CD4-positive, alpha-beta memory T cell (primary cell): ENCODE measurements at regions not wholly inside any gene's neighbourhood (a gene's known extent, or its start where the extent isn't known, plus 50 kb on each side); places are given as distances from the start of the nearest gene placed in this dataset.

ENCODE experiments used
- CTCF ChIA-PET: fragments of 350-600 bp; sonication (Branson Sonifier 250); formaldehyde crosslinking; loops from one replicate; lab custom pipeline; 2021; ENCODE audit warnings: inconsistent platforms; ENCODE audit not compliant: partially characterized antibody; lab: Charles Lee
- POLR2A ChIA-PET: fragments of 350-600 bp; sonication (Branson Sonifier 250); formaldehyde crosslinking; loops from one replicate; lab custom pipeline; 2021; ENCODE audit not compliant: partially characterized antibody; lab: Charles Lee
- DNase-seq, 5 donors: peaks; one replicate each; pipeline versions ENCODE4 v3.0.0 to v3.0.0-alpha.2; 2020 to 2022; ENCODE audit warnings: mixed read lengths in 1 of 5
- H3K27ac ChIP-seq: one replicate; pipeline ENCODE4 v1.7.0; 2013; ENCODE audit warnings: low read depth, low read length
- H3K27me3 ChIP-seq: 2 replicates; pipeline ENCODE4 v1.7.0; 2013; ENCODE audit warnings: mild to moderate bottlenecking, low read length, moderate library complexity; ENCODE audit not compliant: insufficient read depth
- H3K36me3 ChIP-seq: 2 replicates; pipeline ENCODE4 v1.7.0; 2013; ENCODE audit warnings: mild to moderate bottlenecking, low read length, moderate library complexity; ENCODE audit not compliant: insufficient read depth
- H3K4me1 ChIP-seq: 2 replicates; pipeline ENCODE4 v1.7.0; 2013; ENCODE audit warnings: mild to moderate bottlenecking, low read length, moderate library complexity; ENCODE audit not compliant: insufficient read depth
- H3K4me3 ChIP-seq, 2 donors: one replicate each; pipeline ENCODE4 v1.7.0; 2013; ENCODE audit warnings: low read length in 2 of 2, mild to moderate bottlenecking in 1 of 2
- H3K9me3 ChIP-seq, 2 donors: one replicate each; pipeline ENCODE4 v1.7.0; 2013; ENCODE audit warnings: low read length in 2 of 2, control low read depth in 1 of 2; ENCODE audit not compliant: control insufficient read depth in 1 of 2
- H3K27ac Mint-ChIP-seq, 7 donors: one replicate each; pipeline ENCODE4 v1.8.0; 2020 to 2021; ENCODE audit warnings: mixed read lengths in 7 of 7, mild to moderate bottlenecking in 6 of 7, inconsistent platforms in 3 of 7, moderate library complexity in 3 of 7
- H3K27me3 Mint-ChIP-seq, 2 donors: one replicate each; pipeline ENCODE4 v1.8.0; 2020 to 2021; ENCODE audit warnings: mixed read lengths in 2 of 2
- H3K36me3 Mint-ChIP-seq, 2 donors: one replicate each; pipeline ENCODE4 v1.8.0; 2020 to 2021; ENCODE audit warnings: mixed read lengths in 2 of 2, inconsistent platforms in 1 of 2, mild to moderate bottlenecking in 1 of 2
- H3K4me1 Mint-ChIP-seq, 4 donors: one replicate each; pipeline ENCODE4 v1.8.0; 2020 to 2021; ENCODE audit warnings: mixed read lengths in 4 of 4, mild to moderate bottlenecking in 1 of 4
- H3K4me3 Mint-ChIP-seq, 8 donors: one replicate each; pipeline ENCODE4 v1.8.0; 2020 to 2021; ENCODE audit warnings: mixed read lengths in 8 of 8, mild to moderate bottlenecking in 7 of 8, moderate library complexity in 6 of 8, inconsistent platforms in 3 of 8
- H3K9me3 Mint-ChIP-seq, 8 donors: one replicate each; pipeline ENCODE4 v1.8.0; 2020 to 2021; ENCODE audit warnings: mixed read lengths in 8 of 8, mild to moderate bottlenecking in 5 of 8, inconsistent platforms in 3 of 8, moderate library complexity in 1 of 8
- intact Hi-C: fragments of 100-400 bp; cut with micrococcal nuclease; formaldehyde crosslinking; loops from one replicate; pipeline ENCODE4 v1.15.1; 2023

DNA sequence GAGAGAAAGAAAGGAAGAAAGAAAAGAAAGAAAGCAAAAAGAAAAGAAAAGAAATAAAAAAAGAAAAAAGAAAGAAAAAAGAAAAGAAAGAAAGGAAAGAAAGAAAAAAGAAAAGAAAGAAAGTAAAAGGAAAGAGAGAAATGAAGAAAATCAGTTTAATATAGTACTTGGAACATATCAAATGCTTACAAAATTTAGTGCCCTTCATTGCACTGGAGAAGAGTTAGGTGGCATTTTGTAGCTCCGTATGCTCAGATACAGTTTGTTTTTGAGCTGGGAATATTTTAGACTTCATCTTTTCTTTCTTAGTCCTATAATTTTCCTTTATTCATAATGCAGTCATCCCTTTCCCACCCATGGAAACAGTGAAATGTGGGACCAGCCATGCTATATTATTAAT is 56.2 kb upstream of the APP start:
- H3K36me3 Mint-ChIP-seq = no peaks in the 10 kb centered on the region
- no peaks in the 10 kb centered on the region for H3K4me1 Mint-ChIP-seq
- no peaks in the 10 kb centered on the region for H3K9me3 ChIP-seq
- no peaks in the 10 kb centered on the region for H3K9me3 Mint-ChIP-seq
- H3K27me3 Mint-ChIP-seq = no peaks in the 10 kb centered on the region
- no peaks in the 10 kb centered on the region for H3K36me3 ChIP-seq
- no peak overlapping the region for H3K27ac Mint-ChIP-seq
- H3K4me3 Mint-ChIP-seq = no peak overlapping the region
- no peak overlapping the region for H3K27ac ChIP-seq
- H3K4me1 ChIP-seq = no peaks in the 10 kb centered on the region
- no peak overlapping the region for H3K4me3 ChIP-seq
- CTCF ChIA-PET = interaction anchor here (0.7 kb wide), 1 partner anchor 110 kb away, joined by 3 read pairs; no protein-coding TSS in a partner anchor
- H3K27me3 ChIP-seq = no peaks in the 10 kb centered on the region
- intact Hi-C loops = no loop called here
- DNase-seq = no peak
- POLR2A ChIA-PET = no interaction called here

DNA sequence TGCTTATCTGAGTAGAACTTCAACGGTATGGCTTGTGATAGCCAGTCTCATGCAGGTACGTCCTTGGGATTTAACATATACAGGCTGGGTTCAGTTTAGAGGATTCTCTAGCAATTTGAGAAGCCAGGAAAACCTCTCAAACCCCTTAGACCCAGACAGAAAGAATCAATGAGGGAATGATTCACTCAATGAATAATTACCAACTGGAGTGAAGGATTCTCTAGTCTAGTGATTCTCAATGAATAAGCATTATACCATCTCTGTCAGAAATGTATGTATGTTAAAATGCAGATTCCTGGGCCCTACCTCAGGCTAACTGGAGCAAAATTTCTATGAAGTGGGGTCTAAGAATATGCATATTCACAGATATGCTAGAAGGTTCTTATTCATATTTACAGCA is 54.5 kb upstream of the APP start:
- H3K4me3 Mint-ChIP-seq = no peak overlapping the region
- ChIA-PET CTCF (no interaction called here), POLR2A (no interaction called here)
- Histone ChIP-seq H3K4me3 (no peak overlapping the region), H3K27me3 (no peaks in the 10 kb centered on the region), H3K4me1 (no peaks in the 10 kb centered on the region), H3K36me3 (no peaks in the 10 kb centered on the region), H3K9me3 (no peaks in the 10 kb centered on the region), H3K27ac (no peak overlapping the region)
- intact Hi-C loops = no loop called here
- peaks cover 0 to under 1% (median 0%) of the 10 kb centered on the region in 8 donors for H3K9me3 Mint-ChIP-seq
- H3K36me3 Mint-ChIP-seq = no peaks in the 10 kb centered on the region
- DNase-seq = no peak
- no peak overlapping the region for H3K27ac Mint-ChIP-seq
- no peaks in the 10 kb centered on the region for H3K4me1 Mint-ChIP-seq
- peaks cover 0 to 1% of the 10 kb centered on the region in 2 donors for H3K27me3 Mint-ChIP-seq

DNA sequence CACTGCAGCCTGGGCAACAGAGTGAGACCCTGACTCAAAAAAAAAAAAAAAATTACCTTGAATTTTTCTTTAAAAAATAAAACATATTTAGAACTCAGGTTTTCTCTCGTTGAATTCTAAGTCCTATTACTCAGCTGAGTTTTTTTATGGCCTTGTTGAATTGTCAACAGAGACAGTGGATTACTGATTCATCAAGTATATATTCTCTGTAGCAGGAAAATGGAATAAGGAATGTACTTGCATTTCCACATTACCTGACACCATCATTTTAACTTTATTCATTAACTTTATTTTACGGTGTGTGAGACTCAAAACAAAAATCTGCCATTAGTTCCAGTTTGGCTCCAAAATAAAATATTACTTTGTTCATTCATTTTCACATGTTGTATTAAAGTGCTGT is 53.8 kb upstream of the APP start:
- Histone ChIP-seq H3K4me3 (no peak overlapping the region), H3K4me1 (no peaks in the 10 kb centered on the region), H3K27ac (no peak overlapping the region), H3K36me3 (no peaks in the 10 kb centered on the region), H3K9me3 (no peaks in the 10 kb centered on the region), H3K27me3 (no peaks in the 10 kb centered on the region)
- H3K4me1 Mint-ChIP-seq = no peaks in the 10 kb centered on the region
- CTCF ChIA-PET = no interaction called here
- DNase-seq = no peak
- H3K4me3 Mint-ChIP-seq = no peak overlapping the region
- H3K36me3 Mint-ChIP-seq = no peaks in the 10 kb centered on the region
- intact Hi-C loops = no loop called here
- POLR2A ChIA-PET = no interaction called here
- no peak overlapping the region for H3K27ac Mint-ChIP-seq
- peaks cover 0 to 2% (median 0%) of the 10 kb centered on the region in 8 donors for H3K9me3 Mint-ChIP-seq
- peaks cover 0 to 3% of the 10 kb centered on the region in 2 donors for H3K27me3 Mint-ChIP-seq
